Transverse colon (tissue), 4 donors: ENCODE measurements at regions not wholly inside any gene's neighbourhood (a gene's known extent, or its start where the extent isn't known, plus 50 kb on each side); places are given as distances from the start of the nearest gene placed in this dataset.

Experiments
- DNase-seq: peaks from one replicate; pipeline ENCODE4 v3.0.0-alpha.2; 2019
- H3K27ac ChIP-seq, 4 donors: fragments of 200-600 bp; sonication (generic); 2 replicates each; pipeline ENCODE4 v1.5.1; 2016 to 2018; ENCODE audit warnings: inconsistent platforms in 4 of 4
- H3K27me3 ChIP-seq: fragments of 200-600 bp; sonication (generic); 2 replicates; pipeline ENCODE4 v1.5.1; 2017; ENCODE audit warnings: inconsistent platforms
- H3K36me3 ChIP-seq, 4 donors: fragments of 200-600 bp; sonication (generic); 2 replicates each; pipeline ENCODE4 v1.5.1; 2017 to 2019; ENCODE audit warnings: inconsistent platforms in 4 of 4
- H3K4me1 ChIP-seq, 4 donors: fragments of 200-600 bp; sonication (generic); 2 replicates each; pipeline ENCODE4 v1.5.1; 2017 to 2020; ENCODE audit warnings: inconsistent platforms in 4 of 4
- H3K4me3 ChIP-seq, 4 donors: fragments of 200-600 bp; sonication (generic); 1 replicate in 1 of 4; 2 replicates in 3 of 4; pipeline versions ENCODE4 v1.5.1 to v1.6.1; 2017 to 2019; ENCODE audit warnings: inconsistent platforms in 4 of 4
- H3K9me3 ChIP-seq, 2 donors: fragments of 200-600 bp; sonication (generic); 2 replicates each; pipeline ENCODE4 v1.5.1; 2017 to 2019; ENCODE audit warnings: inconsistent platforms in 2 of 2
- EP300 ChIP-seq: sonication (generic); formaldehyde crosslinking; IDR thresholded peaks from one replicate; pipeline ENCODE4 v1.6.1; 2017; ENCODE audit warnings: antibody characterized with exemption, low read depth
- POLR2A ChIP-seq: fragments of 450-650 bp; IDR thresholded peaks from one replicate; pipeline ENCODE4 v1.6.1; 2016; ENCODE audit warnings: antibody characterized with exemption, mild to moderate bottlenecking, moderate library complexity
- POLR2AphosphoS5 ChIP-seq, 3 donors: sonication (generic); formaldehyde crosslinking; IDR thresholded peaks; one replicate each; pipeline ENCODE4 v1.6.1; 2016; ENCODE audit warnings: antibody characterized with exemption in 3 of 3
- WGBS, 2 donors: methylation state at CpG; one replicate each; pipeline ENCODE4 v1.1.5; 2018; ENCODE audit warnings: low coverage in 1 of 2; 5-methylcytosine and 5-hydroxymethylcytosine counted together
- in situ Hi-C, 4 donors: fragments of 200-750 bp; cut with MboI; loops; one replicate each; pipeline versions ENCODE4 v1.15.0 to v1.15.1; 2017; ENCODE audit warnings: low sequenced_read_pairs in 3 of 4, low pct_ligation_motif_present in 1 of 4, low pct_unique_long_range_greater_than_20kb in 1 of 4
- intact Hi-C: fragments of 100-400 bp; cut with DNase I; formaldehyde crosslinking; loops from one replicate; pipeline ENCODE4 v1.15.1; 2023; ENCODE audit warnings: low total_unique reads
- TF ChIP-seq, protein P1 (sequence below), 5 experiments: fragments of 200-600 bp in 3 of 5; fragments of 450-650 bp in 2 of 5; sonication (generic) in 3 of 5; IDR thresholded peaks; 1 replicate in 2 of 5; 2 replicates in 3 of 5; pipeline ENCODE4 v1.5.1; 2016 to 2017; ENCODE audit warnings: antibody characterized with exemption in 5 of 5, inconsistent platforms in 3 of 5, mild to moderate bottlenecking in 2 of 5, moderate library complexity in 1 of 5

DNA sequence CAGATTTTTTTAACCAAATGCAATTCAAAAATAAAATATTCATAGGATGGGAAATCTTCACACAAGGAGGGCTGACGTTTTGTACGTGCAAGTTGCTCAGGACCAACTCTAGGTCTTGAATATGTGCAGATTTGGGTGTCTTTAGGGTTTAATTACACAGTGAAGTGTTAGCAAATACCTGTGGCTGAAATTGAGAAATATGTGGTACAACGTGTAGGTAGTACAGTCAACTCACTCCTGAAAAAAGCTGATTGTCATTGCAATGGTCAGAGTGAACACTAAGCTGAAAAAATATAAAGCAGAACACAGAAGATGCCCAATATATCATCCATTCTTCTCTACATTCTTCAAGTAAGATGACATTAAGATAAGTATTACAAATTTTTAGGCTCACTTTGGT, 314.3 kb downstream of the SLITRK1 start:
- in situ Hi-C loops = no loop called here
- intact Hi-C loops = loop anchor here (5.0 kb wide), 1 partner anchor 416 kb away; no protein-coding TSS in a partner anchor
- no peaks in the 10 kb centered on the region for H3K27me3 ChIP-seq
- TF ChIP-seq POLR2A (no peak), EP300 (no peak)
- no peak for DNase-seq
- H3K9me3 ChIP-seq = no peaks in the 10 kb centered on the region
- no peaks in the 10 kb centered on the region for H3K4me1 ChIP-seq
- no peak overlapping the region for H3K4me3 ChIP-seq
- no peak overlapping the region for H3K27ac ChIP-seq
- H3K36me3 ChIP-seq = no peaks in the 10 kb centered on the region
- WGBS, 2 donors = 45 to 64% methylated on average over 3 of the region's 3 CpGs

DNA sequence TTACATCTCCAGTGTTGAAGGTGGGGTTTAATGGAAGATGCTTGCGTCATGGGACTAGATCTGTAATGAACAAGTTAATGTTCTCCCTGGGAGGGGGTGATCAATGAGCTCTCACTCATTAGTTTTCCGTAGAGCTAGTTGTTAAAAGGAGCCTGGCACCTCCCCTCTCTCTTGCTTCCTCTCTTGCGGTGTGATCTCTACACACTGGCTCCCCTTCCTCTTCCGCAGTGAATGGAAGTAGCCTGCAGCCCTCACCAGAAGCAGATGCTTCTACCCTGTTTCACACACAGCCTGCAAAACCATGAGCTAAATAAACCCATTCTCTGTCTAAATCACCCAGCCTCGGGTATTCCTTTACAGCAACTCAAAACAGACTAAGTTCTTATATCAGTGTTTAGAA, 318.8 kb downstream of the SLITRK1 start:
- H3K9me3 ChIP-seq = no peaks in the 10 kb centered on the region
- TF ChIP-seq, protein P1, sequence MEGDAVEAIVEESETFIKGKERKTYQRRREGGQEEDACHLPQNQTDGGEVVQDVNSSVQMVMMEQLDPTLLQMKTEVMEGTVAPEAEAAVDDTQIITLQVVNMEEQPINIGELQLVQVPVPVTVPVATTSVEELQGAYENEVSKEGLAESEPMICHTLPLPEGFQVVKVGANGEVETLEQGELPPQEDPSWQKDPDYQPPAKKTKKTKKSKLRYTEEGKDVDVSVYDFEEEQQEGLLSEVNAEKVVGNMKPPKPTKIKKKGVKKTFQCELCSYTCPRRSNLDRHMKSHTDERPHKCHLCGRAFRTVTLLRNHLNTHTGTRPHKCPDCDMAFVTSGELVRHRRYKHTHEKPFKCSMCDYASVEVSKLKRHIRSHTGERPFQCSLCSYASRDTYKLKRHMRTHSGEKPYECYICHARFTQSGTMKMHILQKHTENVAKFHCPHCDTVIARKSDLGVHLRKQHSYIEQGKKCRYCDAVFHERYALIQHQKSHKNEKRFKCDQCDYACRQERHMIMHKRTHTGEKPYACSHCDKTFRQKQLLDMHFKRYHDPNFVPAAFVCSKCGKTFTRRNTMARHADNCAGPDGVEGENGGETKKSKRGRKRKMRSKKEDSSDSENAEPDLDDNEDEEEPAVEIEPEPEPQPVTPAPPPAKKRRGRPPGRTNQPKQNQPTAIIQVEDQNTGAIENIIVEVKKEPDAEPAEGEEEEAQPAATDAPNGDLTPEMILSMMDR (IDR thresholded peaks at IDR 0.05) = no peak
- TF ChIP-seq POLR2AphosphoS5 (IDR thresholded peaks at IDR 0.05) (no peak), POLR2A (no peak), EP300 (no peak)
- intact Hi-C loops = no loop called here
- H3K27ac ChIP-seq = no peak overlapping the region
- no peaks in the 10 kb centered on the region for H3K36me3 ChIP-seq
- WGBS, 2 donors = 63 to 83% methylated on average over 5 of the region's 5 CpGs
- H3K4me3 ChIP-seq = no peak overlapping the region
- H3K4me1 ChIP-seq = no peaks in the 10 kb centered on the region
- in situ Hi-C loops = no loop called here
- H3K27me3 ChIP-seq = no peaks in the 10 kb centered on the region
- no peak for DNase-seq

DNA sequence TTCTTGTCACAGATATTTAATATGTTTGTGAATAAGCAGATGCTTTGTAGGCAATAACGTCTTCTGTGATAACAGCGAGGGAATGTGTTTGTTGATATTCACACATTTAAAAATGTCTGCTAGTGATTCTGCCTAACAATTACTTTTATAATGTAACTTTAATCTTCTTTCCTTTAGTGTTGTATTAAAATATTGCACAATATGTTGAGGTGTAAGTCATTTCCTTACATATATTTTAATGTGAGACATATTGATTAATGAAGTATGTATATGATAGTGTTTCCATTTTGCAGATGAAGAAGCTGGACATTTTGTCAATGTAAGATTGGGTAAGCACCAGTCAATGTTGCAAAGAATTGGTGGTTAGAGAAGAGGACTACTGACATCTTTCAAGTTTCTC, 324.4 kb downstream of the SLITRK1 start:
- intact Hi-C loops = no loop called here
- Histone ChIP-seq H3K27ac (no peak overlapping the region), H3K4me1 (no peaks in the 10 kb centered on the region), H3K9me3 (peaks cover 0 to 5% of the 10 kb centered on the region in 2 donors), H3K4me3 (no peak overlapping the region), H3K27me3 (no peaks in the 10 kb centered on the region), H3K36me3 (no peaks in the 10 kb centered on the region)
- DNase-seq = no peak
- no peak for TF ChIP-seq EP300
- no peak for TF ChIP-seq POLR2AphosphoS5 (IDR thresholded peaks at IDR 0.05)
- TF ChIP-seq POLR2A = no peak
- TF ChIP-seq, protein P1 (IDR thresholded peaks at IDR 0.05) = no peak
- in situ Hi-C loops = no loop called here
- WGBS, 2 donors = 79 to 86% methylated on average over 2 of the region's 2 CpGs

DNA sequence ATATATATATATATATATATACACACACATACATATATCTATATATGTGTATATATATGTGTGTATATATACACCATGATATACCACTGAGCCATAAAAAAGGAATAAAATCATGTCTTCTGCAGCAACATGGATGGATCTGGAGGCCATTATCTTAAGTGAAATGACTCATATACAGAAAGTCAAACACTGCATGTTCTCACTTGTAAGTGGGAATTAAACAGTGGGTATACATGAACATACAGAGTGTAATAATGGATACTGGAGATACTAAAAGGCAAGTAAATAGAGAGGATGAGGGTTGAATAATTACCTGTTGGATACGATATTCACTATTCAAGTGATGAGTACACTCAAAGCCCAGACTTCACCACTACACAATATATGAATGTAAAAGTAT, 332.6 kb downstream of the SLITRK1 start:
- Histone ChIP-seq H3K4me3 (no peak overlapping the region), H3K9me3 (peaks cover 4 to 8% of the 10 kb centered on the region in 2 donors), H3K27ac (no peak overlapping the region), H3K36me3 (no peaks in the 10 kb centered on the region), H3K4me1 (no peaks in the 10 kb centered on the region), H3K27me3 (no peaks in the 10 kb centered on the region)
- intact Hi-C loops = no loop called here
- in situ Hi-C loops = no loop called here
- TF ChIP-seq POLR2A (no peak), EP300 (no peak)
- WGBS, 2 donors = 82 to 90% methylated on average over 1 of the region's 1 CpG
- no peak for DNase-seq

DNA sequence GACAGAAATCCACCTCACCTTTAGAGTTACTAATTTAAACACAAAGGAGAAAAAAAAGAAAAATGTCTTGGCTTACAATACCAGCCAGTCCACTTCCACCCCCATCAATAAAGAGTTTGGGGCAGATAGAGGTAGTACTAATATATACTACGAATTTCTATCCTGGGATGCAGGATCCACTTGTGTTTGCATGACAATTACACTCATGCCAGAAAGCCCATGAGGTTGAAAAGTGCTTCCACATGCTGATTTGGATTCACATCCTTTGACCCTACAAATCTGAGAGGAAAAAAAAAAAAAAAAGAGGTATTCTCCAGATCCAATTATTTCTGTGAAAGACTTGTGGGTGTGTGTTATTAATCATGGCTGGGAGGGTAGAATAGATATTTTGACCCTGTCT, 335.2 kb downstream of the SLITRK1 start:
- Histone ChIP-seq H3K4me1 (no peaks in the 10 kb centered on the region), H3K27ac (no peak overlapping the region), H3K4me3 (no peak overlapping the region), H3K9me3 (peaks cover 3 to 4% of the 10 kb centered on the region in 2 donors), H3K36me3 (no peaks in the 10 kb centered on the region), H3K27me3 (no peaks in the 10 kb centered on the region)
- in situ Hi-C loops = no loop called here
- intact Hi-C loops = no loop called here
- TF ChIP-seq EP300 (no peak), POLR2AphosphoS5 (IDR thresholded peaks at IDR 0.05) (no peak), POLR2A (no peak)
- TF ChIP-seq, protein P1 (IDR thresholded peaks at IDR 0.05) = no peak
- 34 to 50% methylated on average over 1 of the region's 1 CpG for WGBS, 2 donors
- no peak for DNase-seq
